Choroid plexus epithelial cell (primary cell): ENCODE measurements at regions not wholly inside any gene's neighbourhood (a gene's known extent, or its start where the extent isn't known, plus 50 kb on each side); places are given as distances from the start of the nearest gene placed in this dataset.
A peak's percentile ranks its signal among the peaks of the same experiment; 100 is the strongest.
"Not testable (repeated sequence)": the region's sequence is repeated elsewhere in the genome, so short reads cannot be mapped to it uniquely, and the experiment has no call there.

Experiments used
- DNase-seq: peaks from one replicate; pipeline ENCODE4 v3.0.0-alpha.2; 2010; ENCODE audit warnings: low read depth
- H3K4me3 ChIP-seq: 2 replicates; pipeline ENCODE4 v1.5.1; 2011; ENCODE audit warnings: low read depth, mild to moderate bottlenecking, control low read depth, low read length, moderate library complexity
- CTCF ChIP-seq: conservative IDR thresholded peaks from 2 replicates; pipeline ENCODE4 v1.5.1; 2011; ENCODE audit warnings: low read depth, mild to moderate bottlenecking, control low read depth, inconsistent platforms, low read length, moderate library complexity

- no peak for DNase-seq
- H3K4me3 ChIP-seq = no peak overlapping the region
- no peak for TF ChIP-seq CTCF
These were observed 128.5 kb upstream of the LPCAT1 start for GRCh38 chr5:1651971-1652872.

GRCh38 chr5:1651250-1651649 is 127.5 kb upstream of the LPCAT1 start:
- DNase-seq = no peak
- no peak overlapping the region for H3K4me3 ChIP-seq
- no peak for TF ChIP-seq CTCF

- no peak for TF ChIP-seq CTCF
- H3K4me3 ChIP-seq = no peak overlapping the region
- DNase-seq = no peak
These were observed 125.8 kb upstream of the LPCAT1 start for GRCh38 chr5:1649554-1649953.

GRCh38 chr5:1648806-1649205 is 125.0 kb upstream of the LPCAT1 start:
- no peak overlapping the region for H3K4me3 ChIP-seq
- TF ChIP-seq CTCF = no peak
- no peak for DNase-seq

- no peak for TF ChIP-seq CTCF
- H3K4me3 ChIP-seq = no peak overlapping the region
- no peak for DNase-seq
These were observed 123.8 kb upstream of the LPCAT1 start for GRCh38 chr5:1647580-1647979.

GRCh38 chr5:1644810-1645571 is 121.2 kb upstream of the LPCAT1 start:
- peak; percentile 89 for TF ChIP-seq CTCF
- H3K4me3 ChIP-seq = peak overlapping the region; percentile 29
- peak; percentile 89 for DNase-seq

GRCh38 chr5:1644393-1644809 is 120.6 kb upstream of the LPCAT1 start:
- not testable (repeated sequence) for DNase-seq, H3K4me3 ChIP-seq
